Lung (tissue), 11 donors: ENCODE measurements at regions not wholly inside any gene's neighbourhood (a gene's known extent, or its start where the extent isn't known, plus 50 kb on each side); places are given as distances from the start of the nearest gene placed in this dataset.

Experiments
- ATAC-seq: fragments of 200-7000 bp; cut with Tn5 transposase; one replicate; pipeline ENCODE4 v1.9.1; 2020; ENCODE audit warnings: moderate number of reproducible peaks; ENCODE audit not compliant: insufficient read depth, low FRiP score
- DNase-seq, 3 donors: peaks; one replicate each; pipeline ENCODE4 v3.0.0-alpha.2; 2013 to 2017
- H3K27ac ChIP-seq, 2 donors: one replicate each; pipeline ENCODE4 v1.5.1; 2013; ENCODE audit warnings: mild to moderate bottlenecking in 2 of 2, moderate library complexity in 2 of 2, control low read depth in 1 of 2, inconsistent platforms in 1 of 2, low read depth in 1 of 2, low read length in 1 of 2
- H3K27me3 ChIP-seq, 3 donors: one replicate each; pipeline ENCODE4 v1.5.1; 2013; ENCODE audit warnings: low read length in 2 of 3; ENCODE audit not compliant: control insufficient read depth in 3 of 3, insufficient read depth in 3 of 3
- H3K36me3 ChIP-seq, 4 donors: one replicate each; pipeline ENCODE4 v1.5.1; 2013; ENCODE audit warnings: low read length in 4 of 4, mild to moderate bottlenecking in 1 of 4, moderate library complexity in 1 of 4; ENCODE audit not compliant: control insufficient read depth in 4 of 4, insufficient read depth in 4 of 4
- H3K4me1 ChIP-seq, 5 donors: one replicate each; pipeline ENCODE4 v1.5.1; 2013; ENCODE audit warnings: low read length in 5 of 5, mild to moderate bottlenecking in 2 of 5, moderate library complexity in 1 of 5; ENCODE audit not compliant: control insufficient read depth in 5 of 5, insufficient read depth in 5 of 5
- H3K4me3 ChIP-seq: one replicate; pipeline ENCODE4 v1.5.1; 2013; ENCODE audit warnings: mild to moderate bottlenecking, control low read depth, moderate library complexity
- H3K9ac ChIP-seq, 2 donors: one replicate each; pipeline ENCODE4 v1.5.1; 2013; ENCODE audit warnings: low read length in 2 of 2, control low read depth in 1 of 2; ENCODE audit not compliant: insufficient read depth in 1 of 2
- H3K9me3 ChIP-seq, 4 donors: one replicate each; pipeline ENCODE4 v1.5.1; 2013; ENCODE audit warnings: low read length in 3 of 4, mild to moderate bottlenecking in 1 of 4, moderate library complexity in 1 of 4; ENCODE audit not compliant: control insufficient read depth in 4 of 4, insufficient read depth in 3 of 4
- WGBS, 2 donors: extraction: QIAGEN DNeasy Blood & Tissue Kit; methylation state at CpG; one replicate each; pipeline ENCODE4 v1.1.7; 2013; 5-methylcytosine and 5-hydroxymethylcytosine counted together
- TF ChIP-seq, protein P1 (sequence below): IDR thresholded peaks from 2 replicates; pipeline ENCODE4 v1.5.1; 2012; ENCODE audit warnings: mild to moderate bottlenecking; ENCODE audit errors: control extremely low read depth, extremely low read depth
- donor health status: control.
- donor health status: control.
- donor health status: Bipolar disorder and iron deficiency.
- donor health status: healthy.
- donor health status: DM: yes; HTN: yes; CAD: no.

GRCh38 chr6:132122176-132122575 lies 171.0 kb upstream of the CCN2 start:
- no peak overlapping the region for H3K27ac ChIP-seq
- peaks cover 0 to 6% (median 0%) of the 10 kb centered on the region in 5 donors for H3K4me1 ChIP-seq
- TF ChIP-seq, protein P1, sequence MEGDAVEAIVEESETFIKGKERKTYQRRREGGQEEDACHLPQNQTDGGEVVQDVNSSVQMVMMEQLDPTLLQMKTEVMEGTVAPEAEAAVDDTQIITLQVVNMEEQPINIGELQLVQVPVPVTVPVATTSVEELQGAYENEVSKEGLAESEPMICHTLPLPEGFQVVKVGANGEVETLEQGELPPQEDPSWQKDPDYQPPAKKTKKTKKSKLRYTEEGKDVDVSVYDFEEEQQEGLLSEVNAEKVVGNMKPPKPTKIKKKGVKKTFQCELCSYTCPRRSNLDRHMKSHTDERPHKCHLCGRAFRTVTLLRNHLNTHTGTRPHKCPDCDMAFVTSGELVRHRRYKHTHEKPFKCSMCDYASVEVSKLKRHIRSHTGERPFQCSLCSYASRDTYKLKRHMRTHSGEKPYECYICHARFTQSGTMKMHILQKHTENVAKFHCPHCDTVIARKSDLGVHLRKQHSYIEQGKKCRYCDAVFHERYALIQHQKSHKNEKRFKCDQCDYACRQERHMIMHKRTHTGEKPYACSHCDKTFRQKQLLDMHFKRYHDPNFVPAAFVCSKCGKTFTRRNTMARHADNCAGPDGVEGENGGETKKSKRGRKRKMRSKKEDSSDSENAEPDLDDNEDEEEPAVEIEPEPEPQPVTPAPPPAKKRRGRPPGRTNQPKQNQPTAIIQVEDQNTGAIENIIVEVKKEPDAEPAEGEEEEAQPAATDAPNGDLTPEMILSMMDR, result no peak
- no peaks in the 10 kb centered on the region for H3K36me3 ChIP-seq
- no peak overlapping the region for H3K4me3 ChIP-seq
- H3K27me3 ChIP-seq, result no peaks in the 10 kb centered on the region
- H3K9ac ChIP-seq, result no peak overlapping the region
- ATAC-seq (no peak), DNase-seq (no peak)
- no peaks in the 10 kb centered on the region for H3K9me3 ChIP-seq

- no peak for ATAC-seq
- Histone ChIP-seq H3K9ac (no peak overlapping the region), H3K27me3 (no peaks in the 10 kb centered on the region), H3K4me1 (peaks cover 0 to 4% (median 0%) of the 10 kb centered on the region in 5 donors), H3K4me3 (no peak overlapping the region), H3K36me3 (no peaks in the 10 kb centered on the region), H3K27ac (no peak overlapping the region), H3K9me3 (no peaks in the 10 kb centered on the region)
- WGBS, 2 donors, result 91 to 94% methylated on average over 1 of the region's 1 CpG
- DNase-seq, result no peak
- TF ChIP-seq, protein P1, result no peak
Observed at GRCh38 chr6:132118144-132118543, 167.0 kb upstream of the CCN2 start.

- no peak for ATAC-seq
Observed at GRCh38 chr6:132115714-132116366, 164.7 kb upstream of the CCN2 start.

More at GRCh38 chr6:132115714-132116366, 164.7 kb upstream of the CCN2 start:
- H3K9ac ChIP-seq, result peak overlapping the region in 1 of 2 donors; percentile 14
- no peaks in the 10 kb centered on the region for H3K4me1 ChIP-seq
- no peak overlapping the region for H3K27ac ChIP-seq
- 54 to 71% methylated on average over 7 of the region's 7 CpGs for WGBS, 2 donors
- no peaks in the 10 kb centered on the region for H3K36me3 ChIP-seq
- TF ChIP-seq, protein P1, result no peak
- no peaks in the 10 kb centered on the region for H3K27me3 ChIP-seq
- H3K9me3 ChIP-seq, result no peaks in the 10 kb centered on the region
- peak in 1 of 3 donors; percentile 21 for DNase-seq
- H3K4me3 ChIP-seq, result no peak overlapping the region
